Fibroblast of lung (primary cell): ENCODE measurements at regions not wholly inside any gene's neighbourhood (a gene's known extent, or its start where the extent isn't known, plus 50 kb on each side); places are given as distances from the start of the nearest gene placed in this dataset.

ENCODE experiments used
- CTCF ChIP-seq, 2 donors: IDR thresholded peaks in 1 of 2; conservative IDR thresholded peaks in 1 of 2; 1 replicate in 1 of 2; 2 replicates in 1 of 2; pipeline ENCODE4 v1.5.1; 2011 to 2012; ENCODE audit warnings: low read length in 2 of 2, control low read depth in 1 of 2, inconsistent platforms in 1 of 2, low read depth in 1 of 2, mild to moderate bottlenecking in 1 of 2
- EZH2 ChIP-seq: IDR thresholded peaks from 2 replicates; pipeline ENCODE4 v1.5.1; 2012; ENCODE audit warnings: low read length, control low read depth, mild to moderate bottlenecking; ENCODE audit errors: missing control alignments

- TF ChIP-seq CTCF (conservative IDR thresholded peaks at IDR 0.05 in 1 of 2, IDR thresholded peaks at IDR 0.05 in 1 of 2; ENCODE audit: low read depth in 1 of 2, low read length in 2 of 2), result no peak
- TF ChIP-seq EZH2, result no peak
Measured at GRCh38 chr5:175274171-175274570, 169.8 kb downstream of the DRD1 start.
